Prostate gland (tissue), 2 donors: ENCODE measurements at regions not wholly inside any gene's neighbourhood (a gene's known extent, or its start where the extent isn't known, plus 50 kb on each side); places are given as distances from the start of the nearest gene placed in this dataset.

ENCODE experiments used
- DNase-seq: peaks from one replicate; pipeline ENCODE4 v3.0.0-alpha.2; 2019; ENCODE audit warnings: low spot score
- H3K27ac ChIP-seq, 2 donors: fragments of 200-600 bp; sonication (generic); 2 replicates each; pipeline ENCODE4 v1.5.1; 2017 to 2019
- H3K27me3 ChIP-seq: fragments of 200-600 bp; sonication (generic); replicated peaks from 2 replicates; pipeline ENCODE4 v1.5.1; 2019; ENCODE audit not compliant: insufficient read depth
- H3K36me3 ChIP-seq, 2 donors: fragments of 200-600 bp; sonication (generic); 1 replicate in 1 of 2; 2 replicates in 1 of 2; pipeline versions ENCODE4 v1.5.1 to v1.8.1; 2017 to 2019
- H3K4me1 ChIP-seq: fragments of 200-600 bp; sonication (generic); replicated peaks from 2 replicates; pipeline ENCODE4 v1.5.1; 2019
- H3K4me3 ChIP-seq, 2 donors: fragments of 200-600 bp; sonication (generic); 2 replicates each; pipeline ENCODE4 v1.5.1; 2017 to 2019
- H3K9me3 ChIP-seq: fragments of 200-600 bp; sonication (generic); 2 replicates; pipeline ENCODE4 v1.5.1; 2017
- CTCF ChIP-seq, 4 experiments: fragments of 200-600 bp in 2 of 4; fragments of 450-650 bp in 2 of 4; sonication (generic) in 2 of 4; IDR thresholded peaks; 1 replicate in 3 of 4; 2 replicates in 1 of 4; pipeline ENCODE4 v1.5.1; 2016 to 2019; ENCODE audit warnings: antibody characterized with exemption in 4 of 4, mild to moderate bottlenecking in 2 of 4, moderate library complexity in 2 of 4
- POLR2A ChIP-seq: fragments of 450-650 bp; IDR thresholded peaks from one replicate; pipeline ENCODE4 v1.6.1; 2016; ENCODE audit warnings: antibody characterized with exemption, mild to moderate bottlenecking
- POLR2AphosphoS5 ChIP-seq: sonication (generic); formaldehyde crosslinking; IDR thresholded peaks from one replicate; pipeline ENCODE4 v1.6.1; 2017; ENCODE audit warnings: antibody characterized with exemption
- WGBS: methylation state at CpG from one replicate; pipeline ENCODE4 v1.1.5; 2018; 5-methylcytosine and 5-hydroxymethylcytosine counted together
- intact Hi-C: fragments of 100-400 bp; cut with DNase I; formaldehyde crosslinking; loops from one replicate; pipeline ENCODE4 v1.14.2; 2022

- intact Hi-C loops, result no loop called here
- H3K4me1 ChIP-seq, result no peaks in the 10 kb centered on the region
- no peaks in the 10 kb centered on the region for H3K27me3 ChIP-seq
- no peaks in the 10 kb centered on the region for H3K9me3 ChIP-seq
- no peak overlapping the region for H3K4me3 ChIP-seq
- TF ChIP-seq CTCF (IDR thresholded peaks at IDR 0.05) (no peak), POLR2AphosphoS5 (no peak), POLR2A (no peak)
- H3K36me3 ChIP-seq, result no peaks in the 10 kb centered on the region
- no peak overlapping the region for H3K27ac ChIP-seq
- no peak for DNase-seq
- 50% methylated on average over 2 of the region's 2 CpGs for WGBS
Observed at GRCh38 chr5:99724732-99725290, 796.0 kb upstream of the CHD1 start.

GRCh38 chr5:99721506-99721905 lies 792.7 kb upstream of the CHD1 start:
- Histone ChIP-seq H3K4me1 (no peaks in the 10 kb centered on the region), H3K9me3 (no peaks in the 10 kb centered on the region), H3K36me3 (no peaks in the 10 kb centered on the region), H3K27ac (no peak overlapping the region), H3K4me3 (no peak overlapping the region), H3K27me3 (no peaks in the 10 kb centered on the region)
- TF ChIP-seq POLR2AphosphoS5 (no peak), POLR2A (no peak), CTCF (IDR thresholded peaks at IDR 0.05) (no peak)
- no peak for DNase-seq
- intact Hi-C loops, result no loop called here

- 87% methylated on average over 3 of the region's 3 CpGs for WGBS
- TF ChIP-seq POLR2AphosphoS5 (no peak), POLR2A (no peak), CTCF (IDR thresholded peaks at IDR 0.05) (no peak)
- H3K27me3 ChIP-seq, result no peaks in the 10 kb centered on the region
Observed at GRCh38 chr5:99715921-99716320, 787.1 kb upstream of the CHD1 start.

DNA sequence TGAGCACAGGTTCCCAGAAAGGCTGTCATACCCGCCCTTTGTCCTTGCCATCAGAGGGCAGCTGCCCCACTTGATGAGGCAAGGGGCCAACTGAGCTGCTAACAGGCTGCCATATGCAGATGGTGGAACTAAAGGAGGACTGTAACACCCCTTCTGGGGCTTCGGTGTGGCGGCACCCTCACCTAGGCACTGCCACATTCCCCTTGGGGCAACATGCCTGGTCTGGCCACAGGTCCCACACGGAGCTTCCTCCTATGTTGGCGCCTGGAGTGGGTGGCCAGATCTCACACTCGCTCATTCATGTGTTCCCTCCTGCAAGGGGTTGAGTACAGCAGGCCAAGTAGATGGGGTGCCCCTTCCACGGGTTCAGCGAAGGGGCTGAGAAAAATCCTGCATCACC lies 777.4 kb upstream of the CHD1 start:
- H3K27ac ChIP-seq, result no peak overlapping the region
- TF ChIP-seq CTCF (IDR thresholded peaks at IDR 0.05) (no peak), POLR2AphosphoS5 (no peak), POLR2A (no peak)
- H3K4me3 ChIP-seq, result no peak overlapping the region
- H3K27me3 ChIP-seq, result no peaks in the 10 kb centered on the region
- no peaks in the 10 kb centered on the region for H3K4me1 ChIP-seq
- no peaks in the 10 kb centered on the region for H3K9me3 ChIP-seq
- 96% methylated on average over 8 of the region's 8 CpGs for WGBS
- H3K36me3 ChIP-seq, result no peaks in the 10 kb centered on the region
- intact Hi-C loops, result no loop called here
- no peak for DNase-seq

More at GRCh38 chr5:99715921-99716320, 787.1 kb upstream of the CHD1 start:
- Histone ChIP-seq H3K4me1 (no peaks in the 10 kb centered on the region), H3K27ac (no peak overlapping the region), H3K36me3 (no peaks in the 10 kb centered on the region), H3K9me3 (no peaks in the 10 kb centered on the region), H3K4me3 (no peak overlapping the region)
- no peak for DNase-seq
- intact Hi-C loops, result no loop called here

GRCh38 chr5:99702565-99702964 lies 773.8 kb upstream of the CHD1 start:
- no peaks in the 10 kb centered on the region for H3K27me3 ChIP-seq
- 71% methylated on average over 5 of the region's 5 CpGs for WGBS
- no peak for DNase-seq
- no peaks in the 10 kb centered on the region for H3K4me1 ChIP-seq
- H3K4me3 ChIP-seq, result no peak overlapping the region
- no peaks in the 10 kb centered on the region for H3K9me3 ChIP-seq
- no peaks in the 10 kb centered on the region for H3K36me3 ChIP-seq
- no peak overlapping the region for H3K27ac ChIP-seq
- intact Hi-C loops, result no loop called here
- TF ChIP-seq CTCF (IDR thresholded peaks at IDR 0.05) (no peak), POLR2A (no peak), POLR2AphosphoS5 (no peak)
